Pons (tissue), 1 donor: ENCODE measurements at regions not wholly inside any gene's neighbourhood (a gene's known extent, or its start where the extent isn't known, plus 50 kb on each side); places are given as distances from the start of the nearest gene placed in this dataset.

ENCODE experiments used
- DNase-seq: peaks from one replicate; pipeline ENCODE4 v3.0.0-alpha.2; 2016; ENCODE audit warnings: low spot score

DNA sequence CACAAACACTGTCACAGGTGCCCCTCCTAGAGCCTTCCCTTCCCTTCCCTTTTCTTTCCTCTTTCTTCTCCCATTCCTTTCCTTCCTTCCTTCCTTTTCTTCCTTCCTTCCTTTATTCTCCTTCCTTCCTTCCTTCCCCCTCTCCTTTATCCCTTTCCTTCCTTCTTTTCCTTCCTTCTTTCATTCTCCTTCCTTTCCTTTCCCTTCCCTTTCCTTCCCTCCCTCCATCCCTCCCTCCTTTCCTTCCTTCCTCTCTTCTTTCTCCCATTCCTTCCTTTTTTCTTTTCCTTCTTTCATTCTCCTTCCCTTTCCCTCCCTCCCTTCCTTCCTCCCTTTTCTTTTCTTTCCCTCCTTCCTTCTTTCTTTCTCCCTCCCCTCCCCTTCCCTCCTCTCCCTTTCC lies 170.0 kb downstream of the ENGASE start:
- no peak for DNase-seq

DNA sequence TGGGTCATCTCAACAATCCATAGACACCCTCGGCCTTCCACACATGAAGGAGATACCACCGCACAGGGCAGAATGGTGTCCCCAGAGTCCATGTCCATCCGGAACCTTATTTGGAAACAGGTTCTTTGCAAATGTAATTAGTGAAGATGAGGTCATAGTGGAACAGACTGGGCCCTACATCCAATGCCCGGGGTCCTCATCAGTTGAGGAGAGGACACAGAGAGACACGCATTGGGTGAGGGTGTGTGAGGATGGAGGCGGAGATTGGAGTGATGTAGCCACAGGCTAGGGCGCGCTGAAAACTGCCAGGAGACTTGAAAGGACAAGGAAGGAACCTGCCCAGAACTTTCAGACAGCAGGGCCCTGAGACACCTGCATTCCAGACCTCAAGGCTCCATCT lies 169.4 kb downstream of the ENGASE start:
- no peak for DNase-seq

- no peak for DNase-seq
Observed at GRCh38 chr17:79243603-79243990, 169.0 kb downstream of the ENGASE start.

- no peak for DNase-seq
Observed at GRCh38 chr17:79242873-79243602, 168.4 kb downstream of the ENGASE start.

GRCh38 chr17:79242393-79242792 lies 167.8 kb downstream of the ENGASE start:
- DNase-seq = no peak

DNA sequence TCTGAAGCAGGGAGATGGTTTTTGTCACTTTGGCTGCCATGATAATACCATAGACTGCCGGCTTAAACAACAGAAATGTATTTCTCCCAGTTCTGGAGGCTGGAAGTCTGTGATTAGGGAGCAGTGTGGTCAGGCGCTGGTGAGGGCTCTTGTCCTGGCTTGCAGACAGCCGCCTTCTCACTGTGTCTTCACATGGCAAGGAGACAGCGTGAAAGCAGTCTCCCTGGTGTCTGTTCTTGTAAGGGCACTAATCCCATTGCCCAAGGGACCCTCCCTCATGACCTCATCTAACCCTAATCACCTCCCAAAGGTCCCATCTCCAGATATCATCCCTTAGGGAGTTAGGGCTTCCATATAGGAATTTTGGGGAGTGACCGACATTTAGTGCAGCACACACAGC lies 167.0 kb downstream of the ENGASE start:
- no peak for DNase-seq

DNA sequence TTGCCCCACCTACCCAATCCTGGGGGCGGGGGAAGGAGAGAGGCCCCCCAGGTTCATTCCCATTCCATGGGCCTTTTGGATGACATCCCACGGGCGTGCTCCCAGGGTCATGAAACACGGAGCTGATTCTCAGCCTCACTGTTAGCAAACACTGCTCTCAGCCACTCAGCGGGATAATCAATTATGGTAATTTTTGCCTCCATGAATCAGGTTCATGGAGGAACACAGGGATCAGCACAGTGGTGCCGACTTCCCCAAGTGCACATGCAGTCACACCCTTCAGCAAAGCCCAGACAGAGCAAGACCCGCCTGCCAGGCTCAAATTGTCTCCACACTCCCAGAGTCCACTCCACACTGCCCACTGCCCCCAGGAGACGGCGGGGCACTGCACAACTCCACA lies 164.6 kb downstream of the ENGASE start:
- DNase-seq = no peak

GRCh38 chr17:79237448-79238053 lies 162.9 kb downstream of the ENGASE start:
- no peak for DNase-seq

DNA sequence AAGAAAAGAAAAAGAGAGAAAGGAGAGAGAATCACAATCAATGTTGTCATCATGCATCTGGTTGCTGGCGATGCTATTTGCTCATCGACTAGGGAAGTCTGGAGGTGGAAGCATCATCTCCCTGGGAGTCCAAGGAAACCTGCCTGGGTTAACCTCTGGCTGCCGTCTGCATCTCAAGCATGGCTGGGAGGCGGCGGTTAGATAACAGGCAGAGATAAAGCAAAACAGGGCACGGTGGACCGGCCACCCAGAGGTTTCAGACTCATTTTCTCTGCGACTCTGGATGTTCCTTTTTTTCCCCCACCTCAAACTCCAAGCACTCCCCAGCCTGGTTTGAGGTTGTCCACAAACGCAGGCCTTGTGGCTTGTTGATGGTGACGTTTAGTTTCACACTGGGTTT lies 161.2 kb downstream of the ENGASE start:
- no peak for DNase-seq

DNA sequence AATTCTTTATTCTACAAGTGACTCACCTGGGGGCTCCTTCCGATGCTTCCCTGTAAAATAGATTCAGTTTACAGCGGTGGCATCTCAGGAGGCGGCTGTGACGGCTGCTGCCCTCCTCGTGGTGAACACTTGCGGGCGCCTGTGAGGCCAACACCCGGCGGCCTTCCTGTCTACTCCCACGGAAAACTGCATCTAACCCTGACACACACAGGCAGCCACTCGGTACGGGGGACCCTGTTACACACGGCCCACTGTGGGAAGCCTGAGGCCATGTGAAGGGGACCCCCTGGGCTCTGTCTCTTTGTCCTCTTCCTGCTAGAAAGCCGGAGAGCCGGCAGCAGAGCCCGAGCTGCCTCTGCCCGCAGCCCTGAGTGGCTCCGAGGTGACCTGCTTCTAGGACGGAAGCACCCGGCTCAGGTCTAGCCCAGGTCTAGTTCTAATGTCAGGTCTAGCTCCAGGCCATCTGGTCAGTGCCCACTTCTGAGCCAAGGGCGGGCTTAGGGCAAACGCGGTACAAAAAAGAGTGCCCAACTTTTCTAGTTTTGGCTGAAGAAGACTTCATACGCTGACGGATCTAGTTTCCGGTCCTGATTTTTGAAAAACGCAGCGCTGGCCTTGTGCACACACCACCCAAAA lies 159.4 kb downstream of the ENGASE start:
- no peak for DNase-seq

DNA sequence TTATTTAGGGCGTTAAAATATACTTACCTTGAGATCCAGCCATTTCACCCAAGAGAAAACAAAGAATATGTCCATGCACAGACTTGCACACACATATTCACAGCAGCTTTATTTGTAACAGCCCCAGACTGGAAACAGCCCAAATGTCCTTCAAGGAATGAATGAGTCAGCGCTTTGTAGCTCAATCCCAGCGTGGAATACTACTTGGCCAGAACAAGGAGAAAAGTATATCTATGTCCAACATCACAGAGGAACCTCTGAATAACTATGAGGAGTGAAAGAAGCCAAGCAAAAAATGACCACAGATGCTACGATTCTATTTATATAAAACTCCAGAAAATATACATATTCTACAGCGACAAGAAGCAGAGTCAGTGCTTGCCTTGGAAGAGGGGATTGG lies 158.3 kb downstream of the ENGASE start:
- no peak for DNase-seq

- no peak for DNase-seq
Observed at GRCh38 chr17:79231766-79232287, 157.2 kb downstream of the ENGASE start.

- DNase-seq = no peak
Observed at GRCh38 chr17:79230576-79230975, 156.0 kb downstream of the ENGASE start.

GRCh38 chr17:79226037-79226436 lies 151.4 kb downstream of the ENGASE start:
- DNase-seq = no peak

DNA sequence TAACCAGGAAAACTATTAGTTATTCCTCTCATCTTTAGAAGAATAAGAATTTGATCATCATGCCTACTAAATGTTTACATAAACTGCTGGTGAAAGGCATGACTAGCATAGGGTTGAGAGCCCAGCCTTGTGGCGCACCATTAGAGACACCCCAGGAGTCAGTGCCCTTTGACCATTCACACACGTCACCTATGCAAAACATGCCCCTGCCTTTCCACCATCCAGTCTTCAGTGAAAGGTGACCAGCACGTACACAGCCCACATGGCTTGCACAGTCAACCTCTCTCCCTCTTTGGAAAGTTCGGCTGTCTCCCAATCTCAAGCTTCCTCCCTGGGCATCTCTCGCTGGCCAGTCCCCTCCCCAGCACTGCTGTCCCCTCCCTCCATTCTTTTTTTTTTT lies 150.3 kb downstream of the ENGASE start:
- no peak for DNase-seq

- DNase-seq = no peak
Observed at GRCh38 chr17:79224476-79224875, 149.9 kb downstream of the ENGASE start.

DNA sequence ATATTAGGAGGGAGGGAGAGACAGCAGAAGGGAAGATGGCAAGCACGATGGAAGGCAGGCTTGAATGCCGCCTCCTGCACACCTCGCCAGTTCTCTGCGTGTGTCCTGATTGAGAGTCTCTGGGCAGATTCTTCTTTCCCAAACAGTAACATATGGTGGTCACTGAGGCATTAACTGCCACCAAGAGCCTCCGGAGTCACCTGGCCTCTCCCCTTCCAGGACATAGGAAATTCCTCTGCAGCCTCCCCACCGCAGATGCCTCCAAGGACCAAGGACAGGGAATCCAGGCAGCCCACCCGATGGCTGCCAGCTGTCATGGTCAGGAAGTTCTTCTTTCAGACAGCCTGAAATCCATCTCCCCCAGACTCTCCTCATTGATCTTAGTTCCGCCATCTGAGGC lies 149.3 kb downstream of the ENGASE start:
- DNase-seq = no peak

DNA sequence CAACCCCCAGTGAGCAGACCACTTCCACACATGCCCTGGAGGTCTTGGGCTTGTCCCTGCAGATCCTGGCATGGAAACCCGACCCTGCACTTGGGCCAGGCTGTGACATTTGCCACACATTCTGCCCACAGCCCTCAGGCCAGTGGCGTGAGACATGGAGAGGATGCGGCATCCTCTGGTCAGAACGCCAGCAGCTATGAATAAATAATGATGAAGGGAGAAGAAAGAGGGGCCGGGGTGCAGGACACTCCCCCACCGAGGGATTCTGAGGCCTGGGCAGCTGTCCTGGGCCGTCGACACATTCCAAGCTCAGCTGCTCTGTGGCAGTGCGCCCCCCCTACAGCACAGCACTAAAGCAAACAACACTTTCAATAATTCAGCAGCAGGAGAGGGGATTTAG lies 148.8 kb downstream of the ENGASE start:
- DNase-seq = no peak

- no peak for DNase-seq
Observed at GRCh38 chr17:79221597-79221996, 147.0 kb downstream of the ENGASE start.

DNA sequence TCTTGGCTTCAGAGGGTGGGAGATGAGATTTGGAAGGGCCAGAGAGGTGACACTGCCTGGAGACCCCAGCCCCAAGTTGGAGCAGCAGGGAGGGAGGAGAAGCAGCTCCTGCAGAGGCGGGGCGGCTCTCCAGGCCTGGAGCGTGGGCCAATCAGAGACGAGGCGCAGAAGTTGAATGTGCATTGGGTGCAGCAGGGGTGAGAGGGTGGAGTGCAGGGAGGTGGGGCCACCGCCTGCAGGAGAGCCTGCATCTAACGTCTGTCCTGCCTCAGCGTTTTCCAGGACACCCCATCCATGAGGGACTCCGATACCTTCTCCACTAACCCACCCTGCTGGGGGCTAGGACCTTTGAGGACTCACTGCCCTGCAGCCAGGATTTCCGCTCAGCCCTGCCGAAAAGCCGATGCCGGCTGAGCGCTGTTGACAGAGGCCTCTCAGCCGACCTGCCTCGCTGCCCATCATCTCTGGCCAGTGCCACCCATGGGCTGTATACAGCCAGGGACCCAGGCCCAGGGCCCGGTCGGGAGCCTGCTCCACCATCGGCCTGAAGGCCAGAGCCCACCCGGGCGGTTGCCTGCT lies 146.2 kb downstream of the ENGASE start:
- DNase-seq = no peak

DNA sequence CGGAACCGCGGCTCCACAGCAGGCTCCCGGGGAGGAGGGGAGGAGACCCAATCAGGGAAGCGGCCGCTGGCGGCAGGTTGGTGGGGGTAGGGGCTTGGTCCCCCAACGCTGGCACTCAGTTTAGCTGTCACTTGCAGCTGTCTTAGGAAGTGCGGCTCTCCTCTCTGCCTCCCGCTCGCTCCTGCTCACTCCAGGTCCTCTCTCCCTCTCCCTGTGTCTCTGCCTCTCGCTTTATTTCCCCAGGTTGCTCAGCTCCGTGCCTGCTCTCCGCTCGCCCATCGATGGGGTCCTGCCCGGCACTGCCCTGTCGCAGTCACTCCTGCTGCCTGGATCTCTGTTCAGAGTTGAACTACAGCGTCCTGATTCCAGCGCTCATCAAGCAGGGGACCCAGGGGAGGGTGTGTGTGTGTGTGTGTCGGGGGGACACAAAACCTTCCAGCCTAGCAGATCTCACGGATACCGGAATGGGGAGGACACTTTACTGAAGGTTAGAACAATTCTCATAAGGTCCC lies 145.6 kb downstream of the ENGASE start:
- DNase-seq = no peak

GRCh38 chr17:79219208-79219935 lies 144.7 kb downstream of the ENGASE start:
- DNase-seq = no peak
